Adrenal gland (tissue), 5 donors: ENCODE measurements at regions not wholly inside any gene's neighbourhood (a gene's known extent, or its start where the extent isn't known, plus 50 kb on each side); places are given as distances from the start of the nearest gene placed in this dataset.
"Not testable (repeated sequence)": the region's sequence is repeated elsewhere in the genome, so short reads cannot be mapped to it uniquely, and the experiment has no call there.

Experiments used
- CTCF ChIP-seq, 6 experiments: fragments of 450-650 bp in 4 of 6; fragments of 200-600 bp in 2 of 6; sonication (generic) in 1 of 6; IDR thresholded peaks; 1 replicate in 5 of 6; 2 replicates in 1 of 6; pipeline versions ENCODE4 v1.5.1 to v1.8.0; 2016 to 2021; ENCODE audit warnings: antibody characterized with exemption in 6 of 6, mild to moderate bottlenecking in 2 of 6, moderate library complexity in 1 of 6
- POLR2A ChIP-seq, 2 donors: fragments of 450-650 bp; IDR thresholded peaks; one replicate each; pipeline ENCODE4 v1.6.1; 2017; ENCODE audit warnings: antibody characterized with exemption in 2 of 2, mild to moderate bottlenecking in 2 of 2, moderate library complexity in 1 of 2
- donor health status: DM: no; HTN: no; CAD: no.

GRCh38 chr12:108420421-108420820 is 81.3 kb upstream of the CMKLR1 start:
- not testable (repeated sequence) for TF ChIP-seq CTCF, POLR2A (IDR thresholded peaks at IDR 0.05)
